ENCODE measurements at regions not wholly inside any gene's neighbourhood (a gene's known extent, or its start where the extent isn't known, plus 50 kb on each side); places are given as distances from the start of the nearest gene placed in this dataset.

- H3K9me2 ChIP-seq (ENCODE audit: low read depth, low read length): no peaks in the 10 kb centered on the region
- no peak overlapping the region for H2AFZ ChIP-seq (ENCODE audit: low read length)
- H3K36me3 ChIP-seq (ENCODE audit: insufficient read depth, low read length): no peaks in the 10 kb centered on the region
- no peak overlapping the region for H3K4me2 ChIP-seq (ENCODE audit: low read length)
- H3K9ac ChIP-seq (ENCODE audit: low read length): no peak overlapping the region
- H3K4me3 ChIP-seq (ENCODE audit: low read depth, low read length, poor library complexity, severe bottlenecking): no peak overlapping the region
- no peak for TF ChIP-seq EZH2 (IDR thresholded peaks at IDR 0.05; ENCODE audit: borderline replicate concordance, low read length)
- no peak for TF ChIP-seq CTCF (IDR thresholded peaks at IDR 0.05; ENCODE audit: low read length)
- no peaks in the 10 kb centered on the region for H3F3A ChIP-seq (ENCODE audit: insufficient read depth, low read length)
- no peaks in the 10 kb centered on the region for H3K27me3 ChIP-seq (ENCODE audit: insufficient read depth, low read length)
- no peak overlapping the region for H3K27ac ChIP-seq (ENCODE audit: low read depth, low read length, poor library complexity, severe bottlenecking)
- no peaks in the 10 kb centered on the region for H3K79me2 ChIP-seq (ENCODE audit: insufficient read depth, low read length)
- no peaks in the 10 kb centered on the region for H4K20me1 ChIP-seq (ENCODE audit: insufficient read depth, low read length)
- H3K9me3 ChIP-seq (ENCODE audit: low read length): no peaks in the 10 kb centered on the region
- no peaks in the 10 kb centered on the region for H3K4me1 ChIP-seq (ENCODE audit: insufficient read depth, low read length, severe bottlenecking)
Measured at GRCh38 chr4:155038459-155038858, 170.0 kb upstream of the NPY2R start.

- TF ChIP-seq EZH2 (IDR thresholded peaks at IDR 0.05; ENCODE audit: borderline replicate concordance, low read length) (no peak), CTCF (IDR thresholded peaks at IDR 0.05; ENCODE audit: low read length) (no peak)
- Histone ChIP-seq H3K9me2 (ENCODE audit: low read depth, low read length) (no peaks in the 10 kb centered on the region), H2AFZ (ENCODE audit: low read length) (no peak overlapping the region), H3F3A (ENCODE audit: insufficient read depth, low read length) (no peaks in the 10 kb centered on the region), H3K79me2 (ENCODE audit: insufficient read depth, low read length) (no peaks in the 10 kb centered on the region), H3K27ac (ENCODE audit: low read depth, low read length, poor library complexity, severe bottlenecking) (no peak overlapping the region), H3K9me3 (ENCODE audit: low read length) (no peaks in the 10 kb centered on the region), H3K36me3 (ENCODE audit: insufficient read depth, low read length) (no peaks in the 10 kb centered on the region), H3K4me3 (ENCODE audit: low read depth, low read length, poor library complexity, severe bottlenecking) (no peak overlapping the region), H3K27me3 (ENCODE audit: insufficient read depth, low read length) (no peaks in the 10 kb centered on the region), H3K4me1 (ENCODE audit: insufficient read depth, low read length, severe bottlenecking) (no peaks in the 10 kb centered on the region), H3K9ac (ENCODE audit: low read length) (no peak overlapping the region), H4K20me1 (ENCODE audit: insufficient read depth, low read length) (no peaks in the 10 kb centered on the region), H3K4me2 (ENCODE audit: low read length) (no peak overlapping the region)
Measured at GRCh38 chr4:155039162-155039561, 169.3 kb upstream of the NPY2R start.

GRCh38 chr4:155040031-155040430 is 168.4 kb upstream of the NPY2R start:
- Histone ChIP-seq H3F3A (ENCODE audit: insufficient read depth, low read length) (no peaks in the 10 kb centered on the region), H4K20me1 (ENCODE audit: insufficient read depth, low read length) (no peaks in the 10 kb centered on the region), H3K9me3 (ENCODE audit: low read length) (no peaks in the 10 kb centered on the region), H3K4me1 (ENCODE audit: insufficient read depth, low read length, severe bottlenecking) (no peaks in the 10 kb centered on the region), H3K9me2 (ENCODE audit: low read depth, low read length) (no peaks in the 10 kb centered on the region), H3K27me3 (ENCODE audit: insufficient read depth, low read length) (no peaks in the 10 kb centered on the region), H3K79me2 (ENCODE audit: insufficient read depth, low read length) (no peaks in the 10 kb centered on the region), H3K27ac (ENCODE audit: low read depth, low read length, poor library complexity, severe bottlenecking) (no peak overlapping the region), H2AFZ (ENCODE audit: low read length) (no peak overlapping the region), H3K9ac (ENCODE audit: low read length) (no peak overlapping the region), H3K4me2 (ENCODE audit: low read length) (no peak overlapping the region), H3K4me3 (ENCODE audit: low read depth, low read length, poor library complexity, severe bottlenecking) (no peak overlapping the region), H3K36me3 (ENCODE audit: insufficient read depth, low read length) (no peaks in the 10 kb centered on the region)
- no peak for TF ChIP-seq CTCF (IDR thresholded peaks at IDR 0.05; ENCODE audit: low read length)
